ENCODE measurements at regions not wholly inside any gene's neighbourhood (a gene's known extent, or its start where the extent isn't known, plus 50 kb on each side); places are given as distances from the start of the nearest gene placed in this dataset.
A peak's percentile ranks its signal among the peaks of the same experiment; 100 is the strongest.

GRCh38 chr10:131435760-131436457 is 124.4 kb upstream of the TCERG1L start:
- peak; percentile 72 for ATAC-seq (ENCODE audit: low read depth)
- Histone ChIP-seq H3K27ac (ENCODE audit: poor library complexity, severe bottlenecking) (peak overlapping the region; percentile 66), H3K4me3 (ENCODE audit: severe bottlenecking) (no peak overlapping the region), H3K36me3 (ENCODE audit: low read depth) (no peaks in the 10 kb centered on the region), H3K9me3 (ENCODE audit: severe bottlenecking) (peaks cover 2% of the 10 kb centered on the region), H3K27me3 (ENCODE audit: insufficient read depth, poor library complexity, severe bottlenecking) (no peaks in the 10 kb centered on the region), H3K4me1 (ENCODE audit: insufficient read depth, poor library complexity, severe bottlenecking) (peaks cover 17% of the 10 kb centered on the region)
- peak; percentile 34 for DNase-seq (ENCODE audit: low spot score)
- TF ChIP-seq CTCF (IDR thresholded peaks at IDR 0.05; ENCODE audit: poor library complexity, severe bottlenecking): no peak

- Histone ChIP-seq H3K27me3 (ENCODE audit: insufficient read depth, poor library complexity, severe bottlenecking) (no peaks in the 10 kb centered on the region), H3K9me3 (ENCODE audit: severe bottlenecking) (peaks cover 2% of the 10 kb centered on the region), H3K4me1 (ENCODE audit: insufficient read depth, poor library complexity, severe bottlenecking) (peaks cover 17% of the 10 kb centered on the region), H3K27ac (ENCODE audit: poor library complexity, severe bottlenecking) (peak overlapping the region; percentile 66), H3K36me3 (ENCODE audit: low read depth) (no peaks in the 10 kb centered on the region), H3K4me3 (ENCODE audit: severe bottlenecking) (no peak overlapping the region)
- ATAC-seq (ENCODE audit: low read depth): peak; percentile 22
- peak; percentile 2 for DNase-seq (ENCODE audit: low spot score)
- TF ChIP-seq CTCF (IDR thresholded peaks at IDR 0.05; ENCODE audit: poor library complexity, severe bottlenecking): no peak
Observed at GRCh38 chr10:131436458-131436857, 124.9 kb upstream of the TCERG1L start.

- peak overlapping the region; percentile 66 for H3K27ac ChIP-seq (ENCODE audit: poor library complexity, severe bottlenecking)
- no peaks in the 10 kb centered on the region for H3K36me3 ChIP-seq (ENCODE audit: low read depth)
- ATAC-seq (ENCODE audit: low read depth) (peak; percentile 82), DNase-seq (ENCODE audit: low spot score) (peak; percentile 58)
- no peak overlapping the region for H3K4me3 ChIP-seq (ENCODE audit: severe bottlenecking)
- no peaks in the 10 kb centered on the region for H3K27me3 ChIP-seq (ENCODE audit: insufficient read depth, poor library complexity, severe bottlenecking)
- peaks cover 17% of the 10 kb centered on the region for H3K4me1 ChIP-seq (ENCODE audit: insufficient read depth, poor library complexity, severe bottlenecking)
- no peak for TF ChIP-seq CTCF (IDR thresholded peaks at IDR 0.05; ENCODE audit: poor library complexity, severe bottlenecking)
- H3K9me3 ChIP-seq (ENCODE audit: severe bottlenecking): peaks cover 2% of the 10 kb centered on the region
Observed at GRCh38 chr10:131437556-131438475, 126.3 kb upstream of the TCERG1L start.

GRCh38 chr10:131438665-131439064 is 127.1 kb upstream of the TCERG1L start:
- H3K4me3 ChIP-seq (ENCODE audit: severe bottlenecking): no peak overlapping the region
- no peaks in the 10 kb centered on the region for H3K27me3 ChIP-seq (ENCODE audit: insufficient read depth, poor library complexity, severe bottlenecking)
- no peaks in the 10 kb centered on the region for H3K36me3 ChIP-seq (ENCODE audit: low read depth)
- peaks cover 2% of the 10 kb centered on the region for H3K9me3 ChIP-seq (ENCODE audit: severe bottlenecking)
- H3K27ac ChIP-seq (ENCODE audit: poor library complexity, severe bottlenecking): no peak overlapping the region
- peak; percentile 12 for DNase-seq (ENCODE audit: low spot score)
- TF ChIP-seq CTCF (IDR thresholded peaks at IDR 0.05; ENCODE audit: poor library complexity, severe bottlenecking): no peak
- ATAC-seq (ENCODE audit: low read depth): no peak
- H3K4me1 ChIP-seq (ENCODE audit: insufficient read depth, poor library complexity, severe bottlenecking): peaks cover 17% of the 10 kb centered on the region
